Urinary bladder (tissue), 3 donors: ENCODE measurements at regions not wholly inside any gene's neighbourhood (a gene's known extent, or its start where the extent isn't known, plus 50 kb on each side); places are given as distances from the start of the nearest gene placed in this dataset.

Source experiments
- DNase-seq: peaks from one replicate; pipeline ENCODE4 v3.0.0-alpha.2; 2015; ENCODE audit errors: extremely low spot score
- H3K27ac ChIP-seq: one replicate; pipeline ENCODE4 v1.5.1; 2013; ENCODE audit warnings: low read depth, mild to moderate bottlenecking, moderate library complexity
- H3K36me3 ChIP-seq: one replicate; pipeline ENCODE4 v1.6.1; 2013; ENCODE audit warnings: mild to moderate bottlenecking, moderate library complexity; ENCODE audit not compliant: insufficient read depth
- H3K4me1 ChIP-seq: one replicate; pipeline ENCODE4 v1.6.1; 2013; ENCODE audit warnings: mild to moderate bottlenecking, moderate library complexity; ENCODE audit not compliant: insufficient read depth
- H3K4me3 ChIP-seq: one replicate; pipeline ENCODE4 v1.5.1; 2013; ENCODE audit warnings: low read depth, low read length
- WGBS: extraction: QIAGEN DNeasy Blood & Tissue Kit; methylation state at CpG from one replicate; pipeline ENCODE4 v1.1.7; 2013; 5-methylcytosine and 5-hydroxymethylcytosine counted together
- donor health status: healthy with polysubstance abuse.
- donor health status: healthy.

GRCh38 chr9:8262625-8263622, 463.3 kb upstream of the DMAC1 start:
- no peak for DNase-seq
- no peak overlapping the region for H3K27ac ChIP-seq
- no peaks in the 10 kb centered on the region for H3K4me1 ChIP-seq
- 36% methylated on average over 6 of the region's 6 CpGs for WGBS
- H3K4me3 ChIP-seq = no peak overlapping the region
- H3K36me3 ChIP-seq = no peaks in the 10 kb centered on the region

DNA sequence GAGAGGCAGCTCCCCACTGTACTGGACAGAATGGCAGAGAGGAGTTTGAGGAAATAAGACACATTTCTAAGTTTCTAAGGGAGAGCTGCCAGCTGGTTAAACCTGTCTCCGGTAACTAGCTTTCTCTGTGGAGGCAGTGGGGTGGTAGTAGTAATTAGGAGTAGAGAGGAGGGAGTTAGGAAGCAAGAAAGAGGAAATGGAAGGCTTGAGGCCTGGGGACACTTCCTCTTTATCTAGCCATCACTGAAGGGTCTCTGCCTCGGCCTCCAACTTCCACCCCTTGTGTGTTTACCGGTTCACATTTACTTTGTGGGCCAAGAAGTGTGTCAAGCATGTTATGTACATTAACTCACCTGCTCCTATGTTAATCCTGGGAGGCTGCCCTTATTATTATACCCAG, 462.2 kb upstream of the DMAC1 start:
- no peak overlapping the region for H3K27ac ChIP-seq
- WGBS = 85% methylated on average over 3 of the region's 3 CpGs
- no peaks in the 10 kb centered on the region for H3K36me3 ChIP-seq
- no peak overlapping the region for H3K4me3 ChIP-seq
- no peak for DNase-seq
- H3K4me1 ChIP-seq = no peaks in the 10 kb centered on the region

DNA sequence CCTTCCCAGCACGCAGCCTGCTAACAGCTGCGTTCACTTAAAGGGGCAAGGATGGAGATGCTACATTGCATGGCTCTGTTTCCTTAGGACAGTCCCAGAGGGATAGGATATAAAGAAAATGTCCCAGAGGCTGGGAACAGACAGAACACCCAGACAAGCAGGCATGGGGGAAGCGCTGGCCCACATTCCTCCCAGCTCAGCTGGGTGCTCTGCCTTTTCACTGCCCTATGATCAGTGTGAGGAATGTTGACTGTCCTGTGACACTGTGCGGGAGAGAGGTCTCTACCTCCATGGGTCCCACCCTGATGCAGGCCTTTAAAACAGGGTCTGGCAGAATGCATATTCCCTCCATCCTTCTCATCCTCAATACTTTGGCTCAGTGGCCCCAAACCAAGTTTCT, 459.4 kb upstream of the DMAC1 start:
- H3K27ac ChIP-seq = no peak overlapping the region
- WGBS = 95% methylated on average over 4 of the region's 4 CpGs
- no peaks in the 10 kb centered on the region for H3K36me3 ChIP-seq
- no peaks in the 10 kb centered on the region for H3K4me1 ChIP-seq
- no peak for DNase-seq
- H3K4me3 ChIP-seq = no peak overlapping the region

GRCh38 chr9:8256880-8257279, 457.3 kb upstream of the DMAC1 start:
- 94% methylated on average over 2 of the region's 2 CpGs for WGBS
- no peaks in the 10 kb centered on the region for H3K36me3 ChIP-seq
- DNase-seq = no peak
- no peak overlapping the region for H3K4me3 ChIP-seq
- H3K4me1 ChIP-seq = no peaks in the 10 kb centered on the region
- no peak overlapping the region for H3K27ac ChIP-seq

DNA sequence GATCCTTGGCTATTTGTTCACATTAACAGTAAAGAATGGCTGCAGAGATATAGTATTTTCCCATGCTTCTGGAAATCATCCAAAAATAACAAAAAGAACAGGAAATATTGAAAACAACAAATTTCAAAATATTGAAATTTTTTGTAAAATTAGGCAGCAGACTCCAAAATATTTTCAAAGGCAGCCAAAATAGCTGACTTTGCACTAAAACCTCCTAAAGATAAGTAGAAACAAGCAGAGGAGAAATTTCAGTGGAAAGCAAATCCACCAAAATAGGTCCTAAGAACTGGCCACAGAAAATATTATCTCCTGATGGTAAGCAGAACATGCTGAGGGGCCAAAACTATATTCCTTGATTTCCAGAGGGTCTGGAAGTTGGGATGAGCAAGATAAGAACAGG, 456.3 kb upstream of the DMAC1 start:
- no peak overlapping the region for H3K4me3 ChIP-seq
- no peaks in the 10 kb centered on the region for H3K36me3 ChIP-seq
- no peaks in the 10 kb centered on the region for H3K4me1 ChIP-seq
- no peak overlapping the region for H3K27ac ChIP-seq
- DNase-seq = no peak

- H3K27ac ChIP-seq = no peak overlapping the region
- WGBS = 68% methylated on average over 4 of the region's 4 CpGs
- DNase-seq = no peak
- H3K4me3 ChIP-seq = no peak overlapping the region
- H3K4me1 ChIP-seq = no peaks in the 10 kb centered on the region
- H3K36me3 ChIP-seq = no peaks in the 10 kb centered on the region
These were observed 455.0 kb upstream of the DMAC1 start for GRCh38 chr9:8254541-8254940.

- no peak overlapping the region for H3K27ac ChIP-seq
- no peaks in the 10 kb centered on the region for H3K36me3 ChIP-seq
- DNase-seq = no peak
- 94% methylated on average over 4 of the region's 4 CpGs for WGBS
- H3K4me1 ChIP-seq = no peaks in the 10 kb centered on the region
- no peak overlapping the region for H3K4me3 ChIP-seq
These were observed 452.9 kb upstream of the DMAC1 start for GRCh38 chr9:8252445-8252844.

DNA sequence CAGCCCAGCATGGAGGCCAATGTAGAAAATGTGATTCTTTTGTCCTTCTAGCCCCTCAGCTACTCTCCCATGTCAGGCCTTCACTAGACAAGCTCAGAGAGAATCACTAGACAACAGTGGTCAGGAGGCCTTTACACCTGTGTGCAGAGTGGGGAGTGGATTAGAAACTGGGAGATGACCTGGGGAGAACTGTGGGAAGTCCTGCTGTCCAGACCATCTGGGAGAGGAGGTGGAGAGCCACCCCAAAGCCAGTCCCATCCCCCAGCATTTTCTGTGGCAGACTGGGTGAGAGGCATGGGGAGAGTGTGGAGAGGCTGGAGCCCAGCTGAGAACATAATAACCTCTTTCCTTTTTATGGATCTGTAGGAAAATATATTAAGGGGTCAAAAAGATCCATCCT, 452.0 kb upstream of the DMAC1 start:
- no peaks in the 10 kb centered on the region for H3K4me1 ChIP-seq
- no peak overlapping the region for H3K27ac ChIP-seq
- no peak overlapping the region for H3K4me3 ChIP-seq
- H3K36me3 ChIP-seq = no peaks in the 10 kb centered on the region
- DNase-seq = no peak

DNA sequence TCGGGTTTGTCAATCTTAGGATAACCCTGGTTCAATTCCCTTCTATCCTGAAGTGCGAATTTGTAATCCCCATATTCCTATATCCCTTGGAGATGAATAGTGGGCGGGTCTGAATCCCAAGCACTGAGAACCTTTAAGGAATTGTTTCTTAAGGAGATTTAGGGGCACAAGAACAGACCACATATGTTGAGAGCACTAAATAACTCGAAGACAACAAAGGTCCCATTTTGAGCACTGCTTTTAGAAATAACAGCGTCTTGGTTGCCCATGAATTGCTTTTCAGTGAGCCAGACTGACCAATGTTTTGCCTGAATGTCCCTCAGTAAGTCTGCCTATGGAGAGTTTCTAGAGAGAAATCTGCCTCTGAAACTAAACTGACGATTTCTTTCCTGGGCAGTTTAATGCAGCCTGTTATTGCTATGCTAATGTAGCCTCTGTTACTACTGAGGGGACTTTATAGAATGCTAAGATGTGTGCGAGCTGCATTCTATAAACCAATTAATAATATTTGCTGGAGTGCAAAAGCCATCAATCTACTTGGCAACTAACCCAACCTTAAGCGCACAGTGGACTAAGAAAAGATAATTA, 445.0 kb upstream of the DMAC1 start:
- H3K36me3 ChIP-seq = no peaks in the 10 kb centered on the region
- no peaks in the 10 kb centered on the region for H3K4me1 ChIP-seq
- 79% methylated on average over 8 of the region's 8 CpGs for WGBS
- H3K27ac ChIP-seq = no peak overlapping the region
- H3K4me3 ChIP-seq = no peak overlapping the region
- DNase-seq = no peak

- no peak overlapping the region for H3K4me3 ChIP-seq
These were observed 441.6 kb upstream of the DMAC1 start for GRCh38 chr9:8241201-8241600.

DNA sequence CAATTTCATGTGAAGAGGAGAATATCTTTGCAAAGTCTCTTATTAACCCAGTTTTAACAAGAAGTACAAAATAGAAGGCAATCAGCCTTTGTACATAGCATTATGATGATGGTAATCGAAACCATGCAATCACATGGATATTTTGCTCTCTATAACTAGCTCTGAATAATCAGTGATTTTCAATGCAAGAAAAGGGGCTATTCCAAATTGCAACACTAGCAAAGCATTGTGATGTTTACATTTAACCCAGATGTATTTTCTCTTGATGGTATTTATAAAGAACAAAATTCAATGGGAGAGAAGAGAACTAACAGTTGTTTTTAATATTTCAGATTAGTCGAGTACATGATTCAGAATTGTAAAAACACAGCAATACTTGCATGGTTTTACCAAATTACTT, 437.5 kb upstream of the DMAC1 start:
- WGBS = 74% methylated on average over 2 of the region's 2 CpGs
- no peak for DNase-seq
- H3K27ac ChIP-seq = no peak overlapping the region

More at GRCh38 chr9:8241201-8241600, 441.6 kb upstream of the DMAC1 start:
- H3K4me1 ChIP-seq = no peaks in the 10 kb centered on the region
- H3K36me3 ChIP-seq = no peaks in the 10 kb centered on the region
- H3K27ac ChIP-seq = no peak overlapping the region
- 46% methylated on average over 5 of the region's 5 CpGs for WGBS
- no peak for DNase-seq

GRCh38 chr9:8235489-8235888, 435.9 kb upstream of the DMAC1 start:
- Histone ChIP-seq H3K36me3 (no peaks in the 10 kb centered on the region), H3K27ac (no peak overlapping the region), H3K4me1 (no peaks in the 10 kb centered on the region), H3K4me3 (no peak overlapping the region)
- DNase-seq = no peak

More for the DNA sequence above, 437.5 kb upstream of the DMAC1 start:
- no peak overlapping the region for H3K4me3 ChIP-seq
- no peaks in the 10 kb centered on the region for H3K4me1 ChIP-seq
- H3K36me3 ChIP-seq = no peaks in the 10 kb centered on the region

DNA sequence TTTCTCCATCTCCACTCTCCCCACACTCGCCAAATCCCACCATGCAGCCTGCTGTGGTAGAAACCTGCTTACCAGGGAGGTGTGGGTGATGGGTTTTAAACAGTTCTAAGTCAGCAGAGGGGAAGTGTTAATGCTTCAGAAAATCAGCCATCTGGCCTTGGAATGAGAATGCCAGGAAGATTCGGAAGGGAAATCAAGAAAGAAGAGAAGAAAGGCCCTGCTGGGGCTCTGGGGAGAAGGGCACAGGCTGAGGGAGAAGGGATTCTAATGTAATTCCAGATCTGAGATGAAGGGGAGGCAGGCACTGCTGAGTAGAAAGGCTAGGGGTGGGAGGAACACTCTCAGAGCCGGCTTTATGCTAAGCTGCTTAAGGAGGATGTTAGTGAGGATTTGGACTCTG, 434.7 kb upstream of the DMAC1 start:
- Histone ChIP-seq H3K4me1 (no peaks in the 10 kb centered on the region), H3K4me3 (no peak overlapping the region), H3K36me3 (no peaks in the 10 kb centered on the region), H3K27ac (no peak overlapping the region)
- DNase-seq = no peak
- WGBS = 76% methylated on average over 3 of the region's 3 CpGs

GRCh38 chr9:8232726-8233125, 433.1 kb upstream of the DMAC1 start:
- Histone ChIP-seq H3K4me3 (no peak overlapping the region), H3K4me1 (no peaks in the 10 kb centered on the region), H3K36me3 (no peaks in the 10 kb centered on the region), H3K27ac (no peak overlapping the region)
- WGBS = 93% methylated on average over 2 of the region's 2 CpGs
- DNase-seq = no peak
